Glomerular visceral epithelial cell (primary cell): ENCODE measurements at regions not wholly inside any gene's neighbourhood (a gene's known extent, or its start where the extent isn't known, plus 50 kb on each side); places are given as distances from the start of the nearest gene placed in this dataset.

Experiments
- DNase-seq: peaks from one replicate; pipeline ENCODE4 v3.0.0-alpha.2; 2016; ENCODE audit errors: extremely low spot score

DNA sequence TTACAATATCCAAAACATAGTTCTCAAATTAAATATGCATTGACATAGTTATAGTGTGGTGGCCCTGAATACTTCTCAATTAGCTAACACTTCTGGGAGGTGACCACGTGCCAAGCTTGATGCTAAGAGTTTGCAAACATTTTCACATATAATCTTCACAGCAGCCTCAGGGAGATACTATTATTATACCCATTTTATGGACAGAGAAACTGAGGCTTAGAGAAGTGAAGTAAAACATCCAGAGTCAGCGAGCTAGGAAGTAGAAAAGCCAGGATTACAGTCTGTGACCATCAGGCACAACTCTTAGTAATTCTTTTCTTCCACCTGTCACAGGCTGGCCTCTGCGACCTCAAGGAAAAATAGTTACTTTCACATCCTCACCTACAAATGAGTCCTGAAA is 102.2 kb upstream of the IRX6 start:
- DNase-seq, result no peak

GRCh38 chr16:55222486-55222885 is 101.5 kb upstream of the IRX6 start:
- DNase-seq, result no peak

DNA sequence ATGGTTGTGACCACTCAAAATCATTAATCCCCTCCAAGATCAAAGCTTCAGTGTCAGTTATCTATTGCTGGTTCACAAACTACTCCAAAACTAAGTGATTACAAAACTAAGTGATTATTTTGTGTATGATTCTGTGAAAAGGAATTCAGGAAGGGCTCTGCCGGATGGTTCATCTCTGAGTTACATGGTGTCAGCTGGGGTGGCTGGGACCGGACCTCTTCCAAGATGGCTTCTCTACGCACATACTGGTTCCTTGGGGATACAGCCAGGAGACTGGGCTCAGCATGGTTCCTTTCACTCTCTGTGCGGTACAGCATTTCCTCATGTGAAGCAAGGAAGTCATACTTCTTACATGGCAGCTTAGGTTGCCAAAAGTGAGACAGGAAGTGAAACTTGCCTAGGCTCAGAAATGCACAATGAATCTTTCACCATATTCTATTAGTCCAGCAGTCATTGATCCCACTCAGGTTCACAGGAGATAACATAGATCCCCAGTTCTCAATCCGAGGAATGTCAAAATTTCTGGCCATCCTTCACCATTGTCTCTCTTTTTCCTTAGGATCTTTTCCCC is 97.9 kb upstream of the IRX6 start:
- DNase-seq, result no peak

DNA sequence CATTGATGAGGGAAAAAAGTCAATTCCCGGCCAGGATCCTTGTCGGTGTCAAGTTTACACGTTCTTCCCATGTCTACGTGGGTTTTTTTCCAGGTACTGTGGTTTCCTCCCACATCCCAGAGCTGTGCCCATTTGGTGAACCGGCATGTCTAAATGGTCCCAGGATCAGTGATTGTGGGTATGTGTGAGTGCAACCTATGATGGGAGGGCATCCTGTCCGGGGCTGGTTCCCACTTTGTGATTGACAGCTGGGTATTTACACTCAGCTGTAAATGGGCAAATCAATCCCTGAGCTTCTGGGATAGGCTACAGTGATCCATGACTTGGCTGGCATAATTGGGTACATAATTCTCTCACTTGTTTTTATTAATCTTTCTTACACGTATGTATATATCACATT is 91.2 kb upstream of the IRX6 start:
- DNase-seq, result no peak

- no peak for DNase-seq
These were observed 90.5 kb upstream of the IRX6 start for GRCh38 chr16:55233464-55233863.

DNA sequence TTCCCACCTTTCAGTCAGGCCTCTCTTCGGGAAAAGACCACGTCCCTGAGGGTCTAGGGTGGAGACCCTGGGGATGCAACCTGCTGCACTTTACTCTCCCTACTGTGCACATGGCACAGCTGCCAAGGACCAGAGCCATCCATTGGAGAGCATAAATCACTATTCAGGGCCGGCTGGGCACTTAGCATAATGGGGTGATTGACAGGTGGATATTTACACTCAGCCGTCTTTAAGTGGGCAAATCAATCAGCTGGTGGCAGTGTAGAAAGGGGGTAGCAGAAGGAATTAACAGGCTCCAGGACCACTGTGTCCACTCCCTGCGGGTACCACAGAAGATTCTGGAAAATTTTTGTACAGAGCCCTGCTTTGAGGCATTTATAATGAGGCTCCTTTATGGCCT is 87.3 kb upstream of the IRX6 start:
- no peak for DNase-seq

GRCh38 chr16:55239723-55240122 is 84.3 kb upstream of the IRX6 start:
- DNase-seq, result no peak

DNA sequence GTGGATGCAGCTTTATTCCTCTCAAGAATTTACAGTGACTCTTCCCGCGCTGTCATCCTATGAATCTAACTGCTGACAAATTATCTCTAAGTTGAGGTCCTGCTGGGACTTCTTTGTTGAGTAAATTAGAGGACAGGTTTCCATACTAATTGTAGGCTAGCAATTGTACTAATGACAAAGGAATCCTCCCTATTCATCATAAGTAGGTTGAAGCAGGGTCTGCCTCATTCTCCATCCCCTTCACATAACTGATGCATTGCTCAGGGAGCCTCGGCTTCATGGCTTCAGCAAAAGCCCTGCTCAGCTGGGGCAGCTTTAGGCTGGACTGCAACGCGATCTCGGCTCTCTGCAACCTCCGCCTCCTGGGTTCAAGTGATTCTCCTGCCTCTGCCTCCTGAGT is 83.1 kb upstream of the IRX6 start:
- DNase-seq, result no peak

DNA sequence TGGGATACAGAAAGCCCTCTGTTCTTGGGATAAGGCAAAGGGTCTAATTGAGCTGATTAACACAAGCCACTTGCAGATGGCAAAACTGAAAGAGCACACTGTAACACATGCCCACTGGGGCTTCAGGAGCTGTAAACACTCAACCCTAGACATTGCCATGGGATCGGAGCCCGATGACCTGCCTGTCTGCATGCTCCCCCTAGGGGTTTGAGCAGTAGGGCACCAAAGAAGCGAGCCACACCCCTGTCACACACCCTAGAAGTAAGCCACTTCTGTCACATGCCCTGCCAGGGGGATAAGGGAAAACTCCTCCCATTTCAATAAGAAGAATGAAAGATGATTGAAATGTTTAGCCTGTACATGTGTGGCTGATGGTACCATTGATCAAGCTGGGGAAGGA is 81.3 kb upstream of the IRX6 start:
- DNase-seq, result no peak

GRCh38 chr16:55248058-55248457 is 75.9 kb upstream of the IRX6 start:
- no peak for DNase-seq

DNA sequence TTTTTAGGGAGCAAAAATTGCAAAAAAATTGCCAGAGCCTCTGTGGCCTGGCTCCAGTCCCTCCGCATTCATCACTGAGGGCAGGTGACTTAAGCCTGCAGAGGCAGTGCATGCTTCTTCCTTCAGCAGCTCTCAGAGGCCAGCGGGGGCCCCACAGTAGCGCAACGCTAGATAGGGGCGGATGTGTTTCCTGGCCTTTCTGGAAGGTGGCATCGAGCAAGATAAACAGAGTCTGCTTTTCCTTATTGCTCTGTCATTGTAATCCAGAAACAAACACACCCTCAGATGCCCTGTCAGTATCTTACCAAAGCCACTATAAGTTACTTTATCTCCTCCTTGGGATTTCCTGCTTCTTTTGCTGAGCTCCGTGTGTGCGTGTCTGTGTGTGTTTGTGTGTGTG is 75.5 kb upstream of the IRX6 start:
- DNase-seq, result no peak

DNA sequence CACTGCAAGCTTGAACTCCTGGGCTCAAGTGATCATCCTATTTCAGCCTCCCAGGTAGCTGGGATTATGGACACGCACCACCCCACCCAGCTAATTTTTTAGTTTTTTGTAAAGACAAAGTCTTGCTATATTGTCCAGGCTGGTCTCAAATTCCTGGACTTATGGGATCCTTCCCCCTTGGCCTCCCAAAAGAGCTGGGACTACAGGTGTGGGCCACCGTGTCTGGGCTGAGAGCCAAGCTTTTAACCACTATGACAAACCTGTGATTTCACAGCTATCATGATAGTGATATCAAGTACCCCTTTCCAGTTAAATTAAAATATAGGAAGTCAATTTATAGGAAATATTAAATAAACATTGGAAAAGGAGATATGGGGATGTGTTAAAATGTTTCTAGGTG is 74.6 kb upstream of the IRX6 start:
- no peak for DNase-seq

DNA sequence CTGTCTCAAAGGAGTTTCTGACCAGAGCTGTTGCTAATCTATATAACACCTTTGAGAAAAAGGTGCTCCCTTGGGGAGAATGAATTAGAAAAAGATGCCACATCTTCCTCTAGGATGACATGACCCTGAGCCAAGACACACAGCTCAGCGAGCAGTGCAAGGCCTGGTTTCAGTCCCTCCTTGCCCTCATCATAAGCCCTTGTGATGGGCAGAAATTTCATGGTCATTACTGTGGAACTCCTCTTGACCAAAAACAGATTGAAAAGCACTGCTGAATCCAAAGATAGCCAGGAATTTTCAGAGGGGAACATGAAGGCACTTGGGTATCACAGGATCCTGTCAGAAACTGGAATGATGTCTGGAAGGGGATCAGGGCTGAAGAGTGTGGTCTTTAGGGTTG is 74.1 kb upstream of the IRX6 start:
- no peak for DNase-seq

GRCh38 chr16:55250701-55251100 is 73.3 kb upstream of the IRX6 start:
- no peak for DNase-seq

DNA sequence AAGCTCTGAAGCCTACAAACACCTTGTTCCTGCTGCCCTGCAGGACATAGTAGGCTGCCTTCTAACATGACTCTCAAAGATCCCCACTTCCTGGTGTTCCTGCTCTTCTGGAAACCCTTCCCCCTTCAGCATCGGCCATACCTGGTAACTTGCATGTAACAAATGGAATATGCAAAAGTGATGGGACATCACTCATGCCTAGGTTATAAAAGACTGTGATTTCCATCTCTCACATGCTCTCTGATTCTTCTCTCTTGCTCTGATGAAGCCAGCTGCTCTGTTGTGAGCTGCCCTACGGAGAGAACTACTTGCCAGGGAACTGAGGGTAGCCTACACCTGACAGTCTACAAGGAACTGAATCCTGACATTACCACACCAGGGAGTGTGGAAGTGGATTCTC is 72.9 kb upstream of the IRX6 start:
- DNase-seq, result no peak

- no peak for DNase-seq
These were observed 71.4 kb upstream of the IRX6 start for GRCh38 chr16:55252577-55252976.

DNA sequence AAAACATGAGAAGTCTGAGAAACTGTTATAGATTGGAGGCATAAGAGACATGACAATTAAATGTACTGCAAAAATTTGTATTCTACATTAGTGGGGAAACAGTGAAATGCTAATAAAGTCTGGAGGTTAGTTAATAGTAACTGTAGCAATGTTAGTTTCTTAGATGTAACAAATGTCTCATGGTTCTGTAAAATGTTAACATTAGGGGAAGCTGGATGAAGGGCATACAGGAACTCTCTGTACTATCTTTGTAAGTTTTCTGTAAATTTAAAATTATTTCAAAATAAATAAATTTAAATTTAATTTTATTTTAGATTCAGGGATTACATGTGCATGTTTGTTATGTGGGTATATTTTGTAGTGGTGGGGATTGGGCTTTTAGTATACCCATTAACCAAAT is 70.0 kb upstream of the IRX6 start:
- no peak for DNase-seq

DNA sequence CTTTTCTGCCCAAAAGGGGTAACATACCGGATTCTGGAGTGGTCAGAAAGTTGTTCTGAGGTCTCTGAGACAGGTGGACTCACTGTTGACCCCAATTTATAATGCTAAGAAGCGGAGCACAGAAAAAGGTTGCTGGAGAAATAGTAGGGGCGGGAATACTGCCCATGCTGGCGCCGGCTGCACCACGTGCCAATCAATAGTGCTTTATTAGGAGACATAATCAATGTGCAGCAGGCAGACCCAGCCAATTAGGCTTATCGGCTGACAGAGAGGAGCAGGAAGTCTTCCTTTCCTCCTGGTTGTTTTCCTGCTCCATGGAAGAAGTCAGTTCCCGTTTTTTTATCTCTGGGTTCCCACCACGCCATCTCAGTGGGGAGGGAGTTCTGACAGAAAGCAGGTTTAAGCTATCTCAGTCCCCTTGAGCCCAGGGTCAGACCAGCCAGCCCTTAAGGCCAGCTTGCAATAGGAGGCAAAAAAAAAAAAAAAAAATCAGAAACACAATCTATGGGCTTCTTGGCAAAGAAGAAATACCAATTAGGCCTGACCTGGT is 68.2 kb upstream of the IRX6 start:
- no peak for DNase-seq

DNA sequence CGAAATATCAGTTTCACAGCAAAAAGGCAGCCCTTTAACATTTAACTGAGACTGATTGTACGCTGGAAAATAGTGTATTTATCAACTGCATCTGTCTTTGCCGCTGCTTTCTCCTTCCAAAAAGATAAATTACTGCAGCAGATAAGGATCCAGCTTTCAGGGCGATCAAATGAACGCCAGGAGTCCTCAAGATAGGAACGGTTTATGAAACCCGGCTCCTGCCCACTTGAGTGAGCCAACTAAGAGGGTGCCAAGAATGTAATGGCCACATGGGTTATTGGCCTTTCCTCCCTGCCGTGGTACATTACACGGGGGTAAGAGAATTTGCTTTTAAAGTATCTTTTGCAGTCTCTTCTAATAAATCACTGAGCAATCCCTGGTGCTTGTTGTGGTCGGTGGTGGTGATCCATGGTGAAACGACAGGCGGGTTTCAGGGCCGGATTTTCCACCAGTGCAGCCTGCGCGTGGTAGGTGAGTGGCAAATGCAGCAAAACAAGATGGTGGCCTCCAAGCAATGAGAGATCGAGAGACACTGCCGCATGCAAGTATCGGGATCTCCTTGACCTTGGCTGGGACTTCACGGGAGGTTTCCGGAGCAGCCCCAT is 67.5 kb upstream of the IRX6 start:
- DNase-seq, result no peak

DNA sequence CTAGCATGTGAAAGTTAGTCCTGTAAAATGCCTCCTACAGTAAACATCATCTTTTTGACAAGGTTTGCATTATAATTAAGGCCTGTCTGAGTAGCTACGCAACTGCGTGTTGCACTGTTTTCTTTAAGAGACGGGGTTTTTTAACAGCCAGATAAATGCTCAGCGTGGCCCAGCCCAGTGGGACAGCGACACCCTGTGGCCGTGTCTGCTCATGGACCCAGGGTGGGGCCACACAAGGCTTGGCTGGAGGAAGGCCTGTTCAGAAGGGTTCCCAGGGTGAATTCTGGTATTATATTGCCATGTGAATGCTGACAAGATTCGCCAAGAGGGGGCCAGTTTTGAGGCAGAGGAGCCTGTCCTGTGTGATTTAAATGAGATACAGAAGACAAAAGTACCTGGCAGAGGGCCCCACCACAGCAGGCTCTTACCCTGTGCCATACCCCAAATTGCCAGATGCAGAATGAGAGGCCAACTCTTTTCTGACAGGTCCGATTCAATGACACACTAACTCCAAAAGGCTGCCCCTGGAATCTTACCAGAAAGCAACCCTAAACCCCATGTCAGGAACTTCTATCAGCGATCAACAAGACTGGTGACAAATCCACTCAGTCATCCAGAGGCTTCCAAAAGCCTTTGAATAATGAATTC is 65.9 kb upstream of the IRX6 start:
- peak; percentile 26 for DNase-seq

DNA sequence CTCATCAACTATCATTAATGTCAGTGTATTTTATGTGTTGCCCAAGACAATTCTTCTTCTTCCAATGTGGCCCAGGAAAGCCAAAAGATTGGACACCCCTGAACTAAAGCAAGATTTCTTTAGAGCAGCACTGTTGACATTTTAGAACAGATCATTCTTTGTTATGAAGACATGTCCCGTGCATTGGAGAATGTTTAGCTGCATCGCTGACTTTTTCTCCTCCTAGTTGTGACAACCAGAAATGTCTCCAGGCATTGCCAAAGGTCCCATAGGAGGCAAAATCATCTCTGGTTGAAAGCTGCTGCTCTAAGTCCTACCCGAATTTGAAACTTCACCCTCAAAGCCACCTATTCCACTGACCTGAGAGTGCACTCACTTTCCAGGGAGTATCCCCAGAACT is 62.7 kb upstream of the IRX6 start:
- no peak for DNase-seq

- DNase-seq, result no peak
These were observed 60.4 kb upstream of the IRX6 start for GRCh38 chr16:55263271-55264250.
